Astrocyte of the cerebellum (primary cell): ENCODE measurements at regions not wholly inside any gene's neighbourhood (a gene's known extent, or its start where the extent isn't known, plus 50 kb on each side); places are given as distances from the start of the nearest gene placed in this dataset.

Source experiments
- DNase-seq: peaks from one replicate; pipeline ENCODE4 v3.0.0-alpha.2; 2011; ENCODE audit warnings: low read depth
- H3K4me3 ChIP-seq: 2 replicates; pipeline ENCODE4 v1.5.1; 2011; ENCODE audit warnings: mild to moderate bottlenecking, low read depth, low read length, moderate library complexity
- in situ Hi-C: cut with HindIII; loops from 2 replicates; pipeline ENCODE4 v1.10.0; 2017; ENCODE audit warnings: low sequenced_read_pairs
- TF ChIP-seq, protein P1 (sequence below): IDR thresholded peaks from 2 replicates; pipeline ENCODE4 v1.5.1; 2012; ENCODE audit warnings: low read length, low read depth, moderate library complexity, mild to moderate bottlenecking; ENCODE audit errors: missing control alignments

DNA sequence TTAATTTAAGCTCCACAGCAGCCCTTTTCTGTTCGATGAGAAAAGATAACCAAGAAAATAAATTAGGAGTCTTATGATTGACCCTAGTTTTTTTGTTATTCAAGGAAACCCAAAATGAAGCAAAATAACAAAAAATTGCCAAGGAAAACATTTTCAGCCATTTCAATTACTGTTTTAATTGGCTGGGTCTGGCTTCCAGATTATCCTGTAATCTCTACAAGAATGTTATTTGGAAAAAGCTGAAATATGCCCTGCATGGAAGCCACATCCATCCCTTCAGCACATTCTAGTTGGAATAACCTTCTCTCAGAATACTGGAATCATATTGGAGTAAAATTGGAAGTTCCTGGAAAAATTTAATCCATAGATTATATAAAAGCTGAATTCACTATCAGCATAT lies 191.1 kb upstream of the CCN2 start:
- TF ChIP-seq, protein P1, sequence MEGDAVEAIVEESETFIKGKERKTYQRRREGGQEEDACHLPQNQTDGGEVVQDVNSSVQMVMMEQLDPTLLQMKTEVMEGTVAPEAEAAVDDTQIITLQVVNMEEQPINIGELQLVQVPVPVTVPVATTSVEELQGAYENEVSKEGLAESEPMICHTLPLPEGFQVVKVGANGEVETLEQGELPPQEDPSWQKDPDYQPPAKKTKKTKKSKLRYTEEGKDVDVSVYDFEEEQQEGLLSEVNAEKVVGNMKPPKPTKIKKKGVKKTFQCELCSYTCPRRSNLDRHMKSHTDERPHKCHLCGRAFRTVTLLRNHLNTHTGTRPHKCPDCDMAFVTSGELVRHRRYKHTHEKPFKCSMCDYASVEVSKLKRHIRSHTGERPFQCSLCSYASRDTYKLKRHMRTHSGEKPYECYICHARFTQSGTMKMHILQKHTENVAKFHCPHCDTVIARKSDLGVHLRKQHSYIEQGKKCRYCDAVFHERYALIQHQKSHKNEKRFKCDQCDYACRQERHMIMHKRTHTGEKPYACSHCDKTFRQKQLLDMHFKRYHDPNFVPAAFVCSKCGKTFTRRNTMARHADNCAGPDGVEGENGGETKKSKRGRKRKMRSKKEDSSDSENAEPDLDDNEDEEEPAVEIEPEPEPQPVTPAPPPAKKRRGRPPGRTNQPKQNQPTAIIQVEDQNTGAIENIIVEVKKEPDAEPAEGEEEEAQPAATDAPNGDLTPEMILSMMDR = no peak
- H3K4me3 ChIP-seq = no peak overlapping the region
- in situ Hi-C loops = no loop called here
- no peak for DNase-seq

DNA sequence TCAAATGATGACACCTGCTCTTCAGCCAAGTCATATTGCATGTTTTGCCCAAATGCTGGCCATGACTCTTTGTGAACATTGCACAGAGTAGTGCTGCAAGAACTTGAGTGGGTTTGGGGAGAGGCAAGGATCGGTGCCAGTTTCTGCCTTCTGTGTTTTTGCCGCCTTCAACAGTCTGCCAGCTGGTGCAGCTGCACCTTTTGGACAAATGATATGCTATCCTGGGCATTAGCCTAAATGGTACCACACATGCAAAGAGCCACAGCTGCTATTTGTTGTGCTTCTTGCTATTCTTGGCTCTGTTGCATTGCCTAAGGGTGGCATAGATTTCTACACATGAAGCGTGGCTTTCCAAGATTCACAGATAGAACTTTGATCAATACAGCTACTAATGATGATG lies 189.0 kb upstream of the CCN2 start:
- in situ Hi-C loops = no loop called here
- TF ChIP-seq, protein P1 = no peak
- no peak overlapping the region for H3K4me3 ChIP-seq
- DNase-seq = no peak

DNA sequence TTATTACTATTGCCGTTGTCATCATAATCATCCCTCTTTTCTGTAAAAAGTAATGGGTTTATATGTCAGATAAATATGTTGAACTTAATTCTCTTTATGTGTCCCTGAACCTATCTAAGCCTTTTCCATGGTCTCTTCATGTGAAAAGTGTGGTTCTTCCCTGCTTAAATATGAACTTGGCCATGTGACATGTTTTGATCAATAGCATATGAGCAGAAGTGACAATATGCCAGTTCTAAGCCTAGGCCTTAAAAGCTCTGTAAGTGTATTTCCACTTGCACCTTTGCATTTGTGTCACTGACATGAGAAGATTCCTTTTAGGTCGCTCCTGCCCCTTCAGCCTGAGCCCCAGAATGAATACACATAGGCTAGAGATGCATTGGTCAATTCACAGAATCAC lies 188.4 kb upstream of the CCN2 start:
- in situ Hi-C loops = no loop called here
- H3K4me3 ChIP-seq = no peak overlapping the region
- DNase-seq = no peak
- TF ChIP-seq, protein P1 = no peak

DNA sequence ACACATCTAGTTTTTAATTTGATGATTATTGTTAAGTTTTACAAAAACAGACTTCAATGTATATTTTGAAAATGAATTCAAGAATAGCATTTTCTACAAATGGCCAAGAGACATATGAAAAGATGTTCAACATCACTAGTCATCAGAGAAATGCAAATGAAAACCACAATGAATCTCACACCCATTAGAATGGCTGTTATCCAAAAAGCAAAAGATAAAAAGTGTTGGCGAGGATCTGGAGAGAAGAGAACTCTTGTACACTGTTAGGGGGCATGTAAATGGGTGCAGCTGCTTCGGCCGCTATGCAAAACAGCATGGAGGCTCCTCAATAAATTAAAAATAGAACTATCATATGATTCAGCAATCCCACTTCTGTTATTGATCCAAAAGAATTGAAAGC lies 185.8 kb upstream of the CCN2 start:
- in situ Hi-C loops = no loop called here
- no peak overlapping the region for H3K4me3 ChIP-seq

DNA sequence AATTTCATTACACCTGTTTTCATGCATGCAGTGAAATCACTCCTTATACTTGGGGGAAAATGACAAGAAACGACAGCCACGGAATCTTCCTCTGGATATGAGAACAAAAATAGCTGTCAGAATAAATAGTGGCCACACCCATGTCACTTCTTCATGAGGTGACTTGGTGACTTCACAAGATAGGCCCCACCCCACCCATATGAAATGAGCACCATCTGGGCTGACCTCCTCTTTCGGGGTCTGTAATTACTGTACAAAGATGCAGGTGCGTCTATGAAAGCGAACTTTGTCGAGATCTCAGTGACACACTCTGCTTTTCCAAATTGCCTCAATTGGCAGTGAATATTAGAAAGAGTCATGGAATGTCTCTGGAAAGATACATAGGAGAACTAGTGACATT lies 184.2 kb upstream of the CCN2 start:
- no peak overlapping the region for H3K4me3 ChIP-seq
- in situ Hi-C loops = no loop called here
- DNase-seq = no peak
- TF ChIP-seq, protein P1 = no peak

More for the DNA sequence above, 185.8 kb upstream of the CCN2 start:
- TF ChIP-seq, protein P1 = no peak
- no peak for DNase-seq

DNA sequence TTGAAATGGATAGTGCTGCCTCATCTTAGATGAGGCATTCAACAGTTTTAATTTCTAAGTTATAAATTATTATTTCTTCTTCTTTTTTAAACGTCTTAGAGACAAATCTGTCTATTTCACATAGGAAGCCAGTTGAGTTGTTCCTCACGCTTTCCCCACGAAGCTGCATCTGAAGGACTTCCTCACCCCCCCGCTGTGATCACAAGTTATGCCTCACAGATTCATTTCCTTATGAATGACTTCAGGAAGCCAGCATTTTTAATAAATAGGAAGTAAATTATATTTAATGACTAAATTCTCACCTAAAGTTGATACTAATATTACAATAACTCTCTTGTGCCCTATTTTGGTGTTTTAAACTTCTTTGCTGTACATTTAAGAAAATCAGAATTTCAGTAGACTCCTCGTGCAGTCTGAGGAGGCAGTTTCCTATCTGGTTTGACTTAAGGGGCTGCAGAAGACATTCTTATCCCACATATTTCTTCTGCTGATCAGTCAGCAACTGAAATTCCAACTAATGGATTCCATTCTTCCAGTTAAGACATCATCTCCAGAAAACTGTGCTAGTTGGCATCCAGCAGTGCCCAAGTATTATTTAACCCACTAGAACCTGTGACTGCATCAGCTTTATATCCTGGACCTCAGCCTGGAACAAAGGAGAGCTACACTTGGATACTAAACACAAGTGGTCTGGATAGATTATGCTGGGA lies 182.7 kb upstream of the CCN2 start:
- H3K4me3 ChIP-seq = no peak overlapping the region
- TF ChIP-seq, protein P1 = no peak
- in situ Hi-C loops = no loop called here
- no peak for DNase-seq
